ENCODE measurements at regions not wholly inside any gene's neighbourhood (a gene's known extent, or its start where the extent isn't known, plus 50 kb on each side); places are given as distances from the start of the nearest gene placed in this dataset.
"Not testable (repeated sequence)": the region's sequence is repeated elsewhere in the genome, so short reads cannot be mapped to it uniquely, and the experiment has no call there.

DNA sequence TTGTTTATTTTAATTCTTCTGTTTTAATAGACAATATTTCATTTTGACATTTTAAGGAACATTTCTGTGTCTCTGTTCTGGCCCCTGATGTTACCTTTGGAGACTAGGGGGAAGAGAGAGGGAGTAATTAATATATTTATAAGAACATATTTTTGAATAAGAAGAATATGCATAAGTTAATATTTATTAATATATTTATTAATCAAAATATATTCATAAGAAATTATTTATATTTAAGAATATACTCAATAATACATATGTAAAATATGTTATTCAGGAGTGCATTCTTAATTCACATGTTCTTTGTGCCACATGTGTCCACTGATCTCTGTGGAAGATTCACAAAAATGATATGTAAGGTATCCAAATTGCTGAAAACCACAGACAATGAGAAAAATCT is 1687.7 kb downstream of the SPATA31A7 start:
- not testable (repeated sequence) for H4K20me1 ChIP-seq (ENCODE audit: control insufficient read depth, insufficient read depth, insufficient read length); H3K9me3 ChIP-seq (ENCODE audit: control insufficient read depth, low read depth, low read length); H3K27ac ChIP-seq (ENCODE audit: insufficient read length, low read depth, low read length); H2BK5ac ChIP-seq (ENCODE audit: insufficient read length, low read length); H3K79me2 ChIP-seq (ENCODE audit: insufficient read depth, low read length); H3K18ac ChIP-seq (ENCODE audit: insufficient read length, low read depth, low read length); H4K91ac ChIP-seq (ENCODE audit: insufficient read length, low read depth, low read length); H3K23me2 ChIP-seq (ENCODE audit: insufficient read length, low read depth, low read length, poor library complexity, severe bottlenecking); H3K14ac ChIP-seq (ENCODE audit: insufficient read depth, low read length); H3K4me1 ChIP-seq (ENCODE audit: insufficient read depth, low read length); H4K8ac ChIP-seq (replicated peaks; ENCODE audit: insufficient read length, low read depth, low read length); H2BK20ac ChIP-seq (ENCODE audit: low read depth, low read length, poor library complexity, severe bottlenecking); H3K9me3 Mint-ChIP-seq; H3K4me2 ChIP-seq (ENCODE audit: insufficient read depth, insufficient read length, low read length); H3K56ac ChIP-seq (ENCODE audit: insufficient read length, low read depth, low read length); H3K23ac ChIP-seq (ENCODE audit: insufficient read length, low read depth, low read length); H2BK120ac ChIP-seq (ENCODE audit: low read depth, low read length, poor library complexity, severe bottlenecking); H2BK12ac ChIP-seq (ENCODE audit: insufficient read length, low read depth, low read length); H3K4me1 Mint-ChIP-seq; H2AFZ ChIP-seq (ENCODE audit: low read length); H2AK5ac ChIP-seq (ENCODE audit: insufficient read length, low read length); H3T11ph ChIP-seq (ENCODE audit: low read length); H3K4ac ChIP-seq (ENCODE audit: low read depth, low read length); DNase-seq; H3K79me1 ChIP-seq (ENCODE audit: insufficient read depth, low read depth, low read length, poor library complexity, severe bottlenecking); H4K5ac ChIP-seq (ENCODE audit: insufficient read length, low read depth, low read length); H3K4me3 Mint-ChIP-seq; H3K27ac Mint-ChIP-seq; H3K36me3 Mint-ChIP-seq (ENCODE audit: insufficient read depth in 1 of 3, low read depth in 3 of 3); H2BK15ac ChIP-seq (ENCODE audit: low read depth, low read length); H3K9ac ChIP-seq (ENCODE audit: extremely low read depth, insufficient read length, low read length)
- H3K27me3 ChIP-seq (ENCODE audit: insufficient read depth, low read length), result peaks cover 13% of the 10 kb centered on the region; the same call in 1 of the 2 replicates
- H3K27me3 Mint-ChIP-seq (ENCODE audit: low read depth), result peaks cover 90% of the 10 kb centered on the region

DNA sequence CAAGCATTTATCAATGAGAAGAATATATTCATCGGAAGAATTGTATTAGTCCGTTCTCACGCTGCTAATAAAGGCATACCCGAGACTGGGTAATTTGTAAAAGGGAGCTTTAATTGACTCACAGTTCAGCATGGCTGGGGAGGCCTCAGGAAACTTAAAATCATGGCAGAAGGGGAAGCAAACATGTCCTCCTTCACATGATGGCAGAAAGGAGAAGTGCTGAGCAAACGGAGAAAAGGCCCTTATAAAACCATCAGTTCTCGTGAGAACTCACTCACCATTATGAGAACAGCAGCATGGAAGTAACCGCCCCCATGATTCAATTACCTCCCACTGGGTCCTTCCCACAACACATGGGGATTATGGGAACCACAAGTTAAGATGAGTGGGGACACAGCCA is 1688.2 kb downstream of the SPATA31A7 start:
- not testable (repeated sequence) for H2AFZ ChIP-seq (ENCODE audit: low read length); H2AK5ac ChIP-seq (ENCODE audit: insufficient read length, low read length); H3K23ac ChIP-seq (ENCODE audit: insufficient read length, low read depth, low read length); H3K4me3 Mint-ChIP-seq; H3K4me2 ChIP-seq (ENCODE audit: insufficient read depth, insufficient read length, low read length); H4K8ac ChIP-seq (replicated peaks; ENCODE audit: insufficient read length, low read depth, low read length); H4K20me1 ChIP-seq (ENCODE audit: control insufficient read depth, insufficient read depth, insufficient read length); H3K23me2 ChIP-seq (ENCODE audit: insufficient read length, low read depth, low read length, poor library complexity, severe bottlenecking); H3K79me2 ChIP-seq (ENCODE audit: insufficient read depth, low read length); H3T11ph ChIP-seq (ENCODE audit: low read length); H3K27ac ChIP-seq (ENCODE audit: insufficient read length, low read depth, low read length); H3K18ac ChIP-seq (ENCODE audit: insufficient read length, low read depth, low read length); H2BK5ac ChIP-seq (ENCODE audit: insufficient read length, low read length); H3K9me3 Mint-ChIP-seq; H3K14ac ChIP-seq (ENCODE audit: insufficient read depth, low read length); H3K4me1 Mint-ChIP-seq; DNase-seq; H3K79me1 ChIP-seq (ENCODE audit: insufficient read depth, low read depth, low read length, poor library complexity, severe bottlenecking); H3K56ac ChIP-seq (ENCODE audit: insufficient read length, low read depth, low read length); H2BK12ac ChIP-seq (ENCODE audit: insufficient read length, low read depth, low read length); H2BK15ac ChIP-seq (ENCODE audit: low read depth, low read length); H3K36me3 Mint-ChIP-seq (ENCODE audit: insufficient read depth in 1 of 3, low read depth in 3 of 3); H4K91ac ChIP-seq (ENCODE audit: insufficient read length, low read depth, low read length); H4K5ac ChIP-seq (ENCODE audit: insufficient read length, low read depth, low read length); H3K4ac ChIP-seq (ENCODE audit: low read depth, low read length); H2BK20ac ChIP-seq (ENCODE audit: low read depth, low read length, poor library complexity, severe bottlenecking); H3K9ac ChIP-seq (ENCODE audit: extremely low read depth, insufficient read length, low read length); H2BK120ac ChIP-seq (ENCODE audit: low read depth, low read length, poor library complexity, severe bottlenecking); H3K4me1 ChIP-seq (ENCODE audit: insufficient read depth, low read length); H3K9me3 ChIP-seq (ENCODE audit: control insufficient read depth, low read depth, low read length); H3K27ac Mint-ChIP-seq
- H3K27me3 Mint-ChIP-seq (ENCODE audit: low read depth), result peaks cover 90% of the 10 kb centered on the region
- no CpG with 5 or more reads among the region's 7 CpGs for WGBS (ENCODE audit: extremely low coverage, insufficient read length, low lambda C conversion rate)
- peaks cover 13% of the 10 kb centered on the region; the same call in 1 of the 2 replicates for H3K27me3 ChIP-seq (ENCODE audit: insufficient read depth, low read length)

DNA sequence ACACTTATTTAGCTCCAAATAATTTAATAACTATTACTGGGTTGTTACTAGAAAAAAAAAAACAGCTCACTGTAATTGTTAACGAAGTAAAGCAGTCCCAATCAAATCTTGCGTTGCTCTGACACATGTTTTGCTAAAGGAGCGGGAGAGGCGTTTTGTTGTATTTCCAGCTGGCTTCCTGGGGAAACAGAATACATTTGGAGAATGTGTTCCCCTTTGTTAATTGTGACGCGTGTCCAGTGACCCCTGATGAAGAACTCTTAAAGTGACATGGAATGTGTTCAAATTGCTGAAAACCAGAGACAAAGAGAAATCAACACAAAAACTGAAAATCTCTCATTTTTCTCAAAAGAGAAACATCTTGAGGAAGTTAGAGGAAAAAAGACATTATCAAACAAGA is 1690.6 kb downstream of the SPATA31A7 start:
- not testable (repeated sequence) for H3K4me1 Mint-ChIP-seq; H3K56ac ChIP-seq (ENCODE audit: insufficient read length, low read depth, low read length); H3K23ac ChIP-seq (ENCODE audit: insufficient read length, low read depth, low read length); H2BK15ac ChIP-seq (ENCODE audit: low read depth, low read length); H2BK12ac ChIP-seq (ENCODE audit: insufficient read length, low read depth, low read length); H3K27ac ChIP-seq (ENCODE audit: insufficient read length, low read depth, low read length); H2BK5ac ChIP-seq (ENCODE audit: insufficient read length, low read length); H3K9ac ChIP-seq (ENCODE audit: extremely low read depth, insufficient read length, low read length); H2BK20ac ChIP-seq (ENCODE audit: low read depth, low read length, poor library complexity, severe bottlenecking); DNase-seq; H3K4me2 ChIP-seq (ENCODE audit: insufficient read depth, insufficient read length, low read length); H4K8ac ChIP-seq (replicated peaks; ENCODE audit: insufficient read length, low read depth, low read length); H3K14ac ChIP-seq (ENCODE audit: insufficient read depth, low read length); H3K27ac Mint-ChIP-seq; H2BK120ac ChIP-seq (ENCODE audit: low read depth, low read length, poor library complexity, severe bottlenecking); H3K27me3 ChIP-seq (ENCODE audit: insufficient read depth, low read length); H4K20me1 ChIP-seq (ENCODE audit: control insufficient read depth, insufficient read depth, insufficient read length); H3K9me3 ChIP-seq (ENCODE audit: control insufficient read depth, low read depth, low read length); H2AK5ac ChIP-seq (ENCODE audit: insufficient read length, low read length); H3K79me2 ChIP-seq (ENCODE audit: insufficient read depth, low read length); H3K18ac ChIP-seq (ENCODE audit: insufficient read length, low read depth, low read length); H4K91ac ChIP-seq (ENCODE audit: insufficient read length, low read depth, low read length); H3K4me1 ChIP-seq (ENCODE audit: insufficient read depth, low read length); H3K4ac ChIP-seq (ENCODE audit: low read depth, low read length); H4K5ac ChIP-seq (ENCODE audit: insufficient read length, low read depth, low read length); H3K23me2 ChIP-seq (ENCODE audit: insufficient read length, low read depth, low read length, poor library complexity, severe bottlenecking); H3T11ph ChIP-seq (ENCODE audit: low read length); H3K9me3 Mint-ChIP-seq; H2AFZ ChIP-seq (ENCODE audit: low read length); H3K4me3 Mint-ChIP-seq; H3K36me3 Mint-ChIP-seq (ENCODE audit: insufficient read depth in 1 of 3, low read depth in 3 of 3); H3K79me1 ChIP-seq (ENCODE audit: insufficient read depth, low read depth, low read length, poor library complexity, severe bottlenecking)
- H3K27me3 Mint-ChIP-seq (ENCODE audit: low read depth), result peaks cover 69% of the 10 kb centered on the region
- no CpG with 5 or more reads among the region's 6 CpGs for WGBS (ENCODE audit: extremely low coverage, insufficient read length, low lambda C conversion rate)
